PC-9 (cell line): ENCODE measurements at regions not wholly inside any gene's neighbourhood (a gene's known extent, or its start where the extent isn't known, plus 50 kb on each side); places are given as distances from the start of the nearest gene placed in this dataset.

Source experiments
- BruUV-seq: library from RNA; stranded (reverse); fragments of 400-500 nt; replicated peaks from 2 replicates; lab custom pipeline; 2021; lab: Mats Ljungman, UMichigan
- CTCF ChIA-PET: fragments of 300-600 bp; sonication (Branson Sonifier 250); formaldehyde crosslinking; loops from one replicate; lab custom pipeline; 2022; ENCODE audit warnings: antibody characterized with exemption; lab: Charles Lee
- POLR2A ChIA-PET: fragments of 300-600 bp; sonication (Branson Sonifier 250); formaldehyde crosslinking; loops from one replicate; lab custom pipeline; 2022; ENCODE audit warnings: antibody characterized with exemption; ENCODE audit not compliant: unreplicated experiment; lab: Charles Lee
- DNase-seq, 2 experiments: peaks; one replicate each; pipeline versions ENCODE4 v3.0.0 to v3.0.0-alpha.2; 2015 to 2022; ENCODE audit warnings: mixed read lengths in 1 of 2
- H2AFZ ChIP-seq: fragments of 200-600 bp; sonication (generic); 2 replicates; pipeline ENCODE4 v1.8.1; 2017; ENCODE audit warnings: antibody characterized with exemption
- H3F3A ChIP-seq: fragments of 200-600 bp; sonication (generic); 2 replicates; pipeline ENCODE4 v1.8.1; 2017; ENCODE audit warnings: antibody characterized with exemption, mild to moderate bottlenecking, low read depth; ENCODE audit not compliant: insufficient read depth
- H3K27ac ChIP-seq: fragments of 200-600 bp; sonication (generic); 2 replicates; pipeline ENCODE4 v1.6.1; 2016; ENCODE audit warnings: mixed run types
- H3K27me3 ChIP-seq: fragments of 200-600 bp; sonication (generic); 2 replicates; pipeline ENCODE4 v1.6.1; 2016; ENCODE audit warnings: low read depth, mixed run types; ENCODE audit not compliant: insufficient read depth
- H3K36me3 ChIP-seq: fragments of 200-600 bp; sonication (generic); 2 replicates; pipeline ENCODE4 v1.6.1; 2016; ENCODE audit warnings: low read depth, mixed run types
- H3K4me1 ChIP-seq: fragments of 200-600 bp; sonication (generic); replicated peaks from 2 replicates; pipeline ENCODE4 v1.6.1; 2016; ENCODE audit warnings: mixed run types; ENCODE audit not compliant: insufficient read depth
- H3K4me2 ChIP-seq: fragments of 200-600 bp; sonication (generic); 2 replicates; pipeline ENCODE4 v1.6.1; 2017; ENCODE audit warnings: mixed run types
- H3K4me3 ChIP-seq: fragments of 200-600 bp; sonication (generic); 2 replicates; pipeline ENCODE4 v1.6.1; 2016; ENCODE audit warnings: mixed run types
- H3K79me2 ChIP-seq: fragments of 200-600 bp; sonication (generic); 2 replicates; pipeline ENCODE4 v1.6.1; 2017; ENCODE audit warnings: low read depth, mixed run types
- H3K9me2 ChIP-seq: fragments of 200-600 bp; sonication (generic); 2 replicates; pipeline ENCODE4 v1.8.1; 2017; ENCODE audit warnings: mild to moderate bottlenecking; ENCODE audit not compliant: insufficient read depth
- H3K9me3 ChIP-seq: fragments of 200-600 bp; sonication (generic); 2 replicates; pipeline ENCODE4 v1.8.1; 2016; ENCODE audit warnings: low read depth; ENCODE audit not compliant: insufficient read depth
- H4K20me1 ChIP-seq: fragments of 200-600 bp; sonication (generic); 2 replicates; pipeline ENCODE4 v1.8.1; 2017; ENCODE audit not compliant: insufficient read depth
- CTCF ChIP-seq: fragments of 200-600 bp; sonication (generic); conservative IDR thresholded peaks from 2 replicates; pipeline ENCODE4 v1.6.1; 2017; ENCODE audit warnings: mixed run types, antibody characterized with exemption, mild to moderate bottlenecking, moderate library complexity
- EZH2 ChIP-seq: fragments of 200-600 bp; sonication (generic); IDR thresholded peaks from 2 replicates; pipeline ENCODE4 v1.8.0; 2017; ENCODE audit warnings: antibody characterized with exemption, low read depth
- intact Hi-C: fragments of 100-400 bp; cut with micrococcal nuclease; formaldehyde crosslinking; loops from one replicate; pipeline ENCODE4 v1.10.0; 2022; ENCODE audit not compliant: unreplicated experiment

GRCh38 chr5:124816381-124816780 is 69.9 kb upstream of the ZNF608 start:
- H3K9me3 ChIP-seq, result no peaks in the 10 kb centered on the region
- no peak overlapping the region for H2AFZ ChIP-seq
- no peak for DNase-seq
- H3K4me2 ChIP-seq, result no peak overlapping the region
- intact Hi-C loops, result no loop called here
- H3K4me1 ChIP-seq, result no peaks in the 10 kb centered on the region
- POLR2A ChIA-PET, result no interaction called here
- H3K9me2 ChIP-seq, result no peaks in the 10 kb centered on the region
- H3K27me3 ChIP-seq, result no peaks in the 10 kb centered on the region
- H3F3A ChIP-seq, result no peaks in the 10 kb centered on the region
- no peaks in the 10 kb centered on the region for H3K79me2 ChIP-seq
- no peaks in the 10 kb centered on the region for H3K36me3 ChIP-seq
- CTCF ChIA-PET, result no interaction called here
- no TSS peak for BruUV-seq
- TF ChIP-seq EZH2, result no peak
- no peak for TF ChIP-seq CTCF
- no peaks in the 10 kb centered on the region for H4K20me1 ChIP-seq
- H3K4me3 ChIP-seq, result no peak overlapping the region
- H3K27ac ChIP-seq, result no peak overlapping the region

GRCh38 chr5:124819201-124819600 is 72.8 kb upstream of the ZNF608 start:
- ChIA-PET POLR2A (no interaction called here), CTCF (no interaction called here)
- Histone ChIP-seq H3K4me2 (no peak overlapping the region), H2AFZ (no peak overlapping the region), H4K20me1 (no peaks in the 10 kb centered on the region), H3K27ac (no peak overlapping the region), H3K79me2 (no peaks in the 10 kb centered on the region), H3K4me3 (no peak overlapping the region), H3K4me1 (peaks cover 4% of the 10 kb centered on the region), H3K9me3 (no peaks in the 10 kb centered on the region), H3F3A (no peaks in the 10 kb centered on the region), H3K36me3 (no peaks in the 10 kb centered on the region), H3K9me2 (no peaks in the 10 kb centered on the region), H3K27me3 (no peaks in the 10 kb centered on the region)
- DNase-seq, result no peak
- no TSS peak for BruUV-seq
- TF ChIP-seq CTCF, result no peak
- intact Hi-C loops, result no loop called here

- H3K4me2 ChIP-seq, result no peak overlapping the region
- no peak overlapping the region for H3K27ac ChIP-seq
- no peaks in the 10 kb centered on the region for H3K9me3 ChIP-seq
- H4K20me1 ChIP-seq, result no peaks in the 10 kb centered on the region
- POLR2A ChIA-PET, result no interaction called here
- no peak overlapping the region for H2AFZ ChIP-seq
- TF ChIP-seq CTCF (no peak), EZH2 (no peak)
- H3K4me3 ChIP-seq, result no peak overlapping the region
- BruUV-seq, result no TSS peak
- no peaks in the 10 kb centered on the region for H3K79me2 ChIP-seq
- no peaks in the 10 kb centered on the region for H3K36me3 ChIP-seq
- CTCF ChIA-PET, result no interaction called here
- H3K4me1 ChIP-seq, result peaks cover 16% of the 10 kb centered on the region
- no peak for DNase-seq
- no peaks in the 10 kb centered on the region for H3K27me3 ChIP-seq
- H3K9me2 ChIP-seq, result no peaks in the 10 kb centered on the region
- H3F3A ChIP-seq, result no peaks in the 10 kb centered on the region
- intact Hi-C loops, result no loop called here
Observed at GRCh38 chr5:124822647-124823046, 76.2 kb upstream of the ZNF608 start.
